ENCODE measurements at regions not wholly inside any gene's neighbourhood (a gene's known extent, or its start where the extent isn't known, plus 50 kb on each side); places are given as distances from the start of the nearest gene placed in this dataset.
"Not testable (repeated sequence)": the region's sequence is repeated elsewhere in the genome, so short reads cannot be mapped to it uniquely, and the experiment has no call there.

- not testable (repeated sequence) for TF ChIP-seq EP300 (IDR thresholded peaks at IDR 0.05; ENCODE audit: borderline replicate concordance in 1 of 2, low read depth in 1 of 2, low read length in 1 of 2); FOXM1 (IDR thresholded peaks at IDR 0.05; ENCODE audit: low read depth); JUND (IDR thresholded peaks at IDR 0.05); RAD21 (IDR thresholded peaks at IDR 0.05; ENCODE audit: low read length); RFX5 (IDR thresholded peaks at IDR 0.05; ENCODE audit: low read length); EZH2phosphoT487 (IDR thresholded peaks at IDR 0.05; ENCODE audit: borderline replicate concordance, low read depth); POLR2AphosphoS5 (IDR thresholded peaks at IDR 0.05; ENCODE audit: low read depth, low read length); RCOR1 (IDR thresholded peaks at IDR 0.05; ENCODE audit: low read length); TCF12 (IDR thresholded peaks at IDR 0.05)
- TF ChIP-seq, protein P1, sequence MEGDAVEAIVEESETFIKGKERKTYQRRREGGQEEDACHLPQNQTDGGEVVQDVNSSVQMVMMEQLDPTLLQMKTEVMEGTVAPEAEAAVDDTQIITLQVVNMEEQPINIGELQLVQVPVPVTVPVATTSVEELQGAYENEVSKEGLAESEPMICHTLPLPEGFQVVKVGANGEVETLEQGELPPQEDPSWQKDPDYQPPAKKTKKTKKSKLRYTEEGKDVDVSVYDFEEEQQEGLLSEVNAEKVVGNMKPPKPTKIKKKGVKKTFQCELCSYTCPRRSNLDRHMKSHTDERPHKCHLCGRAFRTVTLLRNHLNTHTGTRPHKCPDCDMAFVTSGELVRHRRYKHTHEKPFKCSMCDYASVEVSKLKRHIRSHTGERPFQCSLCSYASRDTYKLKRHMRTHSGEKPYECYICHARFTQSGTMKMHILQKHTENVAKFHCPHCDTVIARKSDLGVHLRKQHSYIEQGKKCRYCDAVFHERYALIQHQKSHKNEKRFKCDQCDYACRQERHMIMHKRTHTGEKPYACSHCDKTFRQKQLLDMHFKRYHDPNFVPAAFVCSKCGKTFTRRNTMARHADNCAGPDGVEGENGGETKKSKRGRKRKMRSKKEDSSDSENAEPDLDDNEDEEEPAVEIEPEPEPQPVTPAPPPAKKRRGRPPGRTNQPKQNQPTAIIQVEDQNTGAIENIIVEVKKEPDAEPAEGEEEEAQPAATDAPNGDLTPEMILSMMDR (IDR thresholded peaks at IDR 0.05): not testable (repeated sequence)
- TF ChIP-seq, protein P2, sequence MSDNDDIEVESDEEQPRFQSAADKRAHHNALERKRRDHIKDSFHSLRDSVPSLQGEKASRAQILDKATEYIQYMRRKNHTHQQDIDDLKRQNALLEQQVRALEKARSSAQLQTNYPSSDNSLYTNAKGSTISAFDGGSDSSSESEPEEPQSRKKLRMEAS (IDR thresholded peaks at IDR 0.05; ENCODE audit: low read depth): not testable (repeated sequence)
- TF ChIP-seq, protein P3, sequence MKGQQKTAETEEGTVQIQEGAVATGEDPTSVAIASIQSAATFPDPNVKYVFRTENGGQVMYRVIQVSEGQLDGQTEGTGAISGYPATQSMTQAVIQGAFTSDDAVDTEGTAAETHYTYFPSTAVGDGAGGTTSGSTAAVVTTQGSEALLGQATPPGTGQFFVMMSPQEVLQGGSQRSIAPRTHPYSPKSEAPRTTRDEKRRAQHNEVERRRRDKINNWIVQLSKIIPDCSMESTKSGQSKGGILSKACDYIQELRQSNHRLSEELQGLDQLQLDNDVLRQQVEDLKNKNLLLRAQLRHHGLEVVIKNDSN (IDR thresholded peaks at IDR 0.05; ENCODE audit: borderline replicate concordance, low read depth): not testable (repeated sequence)
- TF ChIP-seq, protein P4, sequence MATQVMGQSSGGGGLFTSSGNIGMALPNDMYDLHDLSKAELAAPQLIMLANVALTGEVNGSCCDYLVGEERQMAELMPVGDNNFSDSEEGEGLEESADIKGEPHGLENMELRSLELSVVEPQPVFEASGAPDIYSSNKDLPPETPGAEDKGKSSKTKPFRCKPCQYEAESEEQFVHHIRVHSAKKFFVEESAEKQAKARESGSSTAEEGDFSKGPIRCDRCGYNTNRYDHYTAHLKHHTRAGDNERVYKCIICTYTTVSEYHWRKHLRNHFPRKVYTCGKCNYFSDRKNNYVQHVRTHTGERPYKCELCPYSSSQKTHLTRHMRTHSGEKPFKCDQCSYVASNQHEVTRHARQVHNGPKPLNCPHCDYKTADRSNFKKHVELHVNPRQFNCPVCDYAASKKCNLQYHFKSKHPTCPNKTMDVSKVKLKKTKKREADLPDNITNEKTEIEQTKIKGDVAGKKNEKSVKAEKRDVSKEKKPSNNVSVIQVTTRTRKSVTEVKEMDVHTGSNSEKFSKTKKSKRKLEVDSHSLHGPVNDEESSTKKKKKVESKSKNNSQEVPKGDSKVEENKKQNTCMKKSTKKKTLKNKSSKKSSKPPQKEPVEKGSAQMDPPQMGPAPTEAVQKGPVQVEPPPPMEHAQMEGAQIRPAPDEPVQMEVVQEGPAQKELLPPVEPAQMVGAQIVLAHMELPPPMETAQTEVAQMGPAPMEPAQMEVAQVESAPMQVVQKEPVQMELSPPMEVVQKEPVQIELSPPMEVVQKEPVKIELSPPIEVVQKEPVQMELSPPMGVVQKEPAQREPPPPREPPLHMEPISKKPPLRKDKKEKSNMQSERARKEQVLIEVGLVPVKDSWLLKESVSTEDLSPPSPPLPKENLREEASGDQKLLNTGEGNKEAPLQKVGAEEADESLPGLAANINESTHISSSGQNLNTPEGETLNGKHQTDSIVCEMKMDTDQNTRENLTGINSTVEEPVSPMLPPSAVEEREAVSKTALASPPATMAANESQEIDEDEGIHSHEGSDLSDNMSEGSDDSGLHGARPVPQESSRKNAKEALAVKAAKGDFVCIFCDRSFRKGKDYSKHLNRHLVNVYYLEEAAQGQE (IDR thresholded peaks at IDR 0.05; ENCODE audit: low read depth, low read length): not testable (repeated sequence)
- TF ChIP-seq, protein P5, sequence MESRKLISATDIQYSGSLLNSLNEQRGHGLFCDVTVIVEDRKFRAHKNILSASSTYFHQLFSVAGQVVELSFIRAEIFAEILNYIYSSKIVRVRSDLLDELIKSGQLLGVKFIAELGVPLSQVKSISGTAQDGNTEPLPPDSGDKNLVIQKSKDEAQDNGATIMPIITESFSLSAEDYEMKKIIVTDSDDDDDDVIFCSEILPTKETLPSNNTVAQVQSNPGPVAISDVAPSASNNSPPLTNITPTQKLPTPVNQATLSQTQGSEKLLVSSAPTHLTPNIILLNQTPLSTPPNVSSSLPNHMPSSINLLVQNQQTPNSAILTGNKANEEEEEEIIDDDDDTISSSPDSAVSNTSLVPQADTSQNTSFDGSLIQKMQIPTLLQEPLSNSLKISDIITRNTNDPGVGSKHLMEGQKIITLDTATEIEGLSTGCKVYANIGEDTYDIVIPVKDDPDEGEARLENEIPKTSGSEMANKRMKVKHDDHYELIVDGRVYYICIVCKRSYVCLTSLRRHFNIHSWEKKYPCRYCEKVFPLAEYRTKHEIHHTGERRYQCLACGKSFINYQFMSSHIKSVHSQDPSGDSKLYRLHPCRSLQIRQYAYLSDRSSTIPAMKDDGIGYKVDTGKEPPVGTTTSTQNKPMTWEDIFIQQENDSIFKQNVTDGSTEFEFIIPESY (IDR thresholded peaks at IDR 0.05; ENCODE audit: borderline replicate concordance, low read depth): not testable (repeated sequence)
Measured at GRCh38 chr11:34797497-34797896, 118.7 kb downstream of the APIP start.
